ENCODE measurements at regions not wholly inside any gene's neighbourhood (a gene's known extent, or its start where the extent isn't known, plus 50 kb on each side); places are given as distances from the start of the nearest gene placed in this dataset.

- DNase-seq (ENCODE audit: low read depth in 4 of 4, low spot score in 3 of 4) = no peak
Observed at GRCh38 chr2:18849841-18850578, 260.6 kb upstream of the NT5C1B start.

DNA sequence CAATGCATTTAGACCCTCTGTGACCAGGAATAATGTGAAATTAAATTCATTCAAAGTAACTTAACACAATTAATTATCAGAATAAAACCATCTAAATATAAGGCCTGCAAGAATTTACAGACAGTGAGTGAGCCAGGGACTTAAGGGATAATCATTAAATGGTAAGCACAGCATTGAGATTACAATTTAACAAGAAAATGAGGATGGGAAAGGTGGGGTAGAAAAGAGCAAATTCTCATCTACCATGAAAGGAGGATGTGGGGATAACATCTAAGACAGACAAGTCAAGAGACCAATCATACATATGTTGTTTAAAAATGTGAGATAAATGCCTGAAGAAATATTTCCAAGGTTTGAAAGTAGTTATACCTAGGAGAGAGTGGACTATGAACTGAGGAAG is 259.3 kb upstream of the NT5C1B start:
- no peak for DNase-seq (ENCODE audit: low read depth in 4 of 4, low spot score in 3 of 4)

DNA sequence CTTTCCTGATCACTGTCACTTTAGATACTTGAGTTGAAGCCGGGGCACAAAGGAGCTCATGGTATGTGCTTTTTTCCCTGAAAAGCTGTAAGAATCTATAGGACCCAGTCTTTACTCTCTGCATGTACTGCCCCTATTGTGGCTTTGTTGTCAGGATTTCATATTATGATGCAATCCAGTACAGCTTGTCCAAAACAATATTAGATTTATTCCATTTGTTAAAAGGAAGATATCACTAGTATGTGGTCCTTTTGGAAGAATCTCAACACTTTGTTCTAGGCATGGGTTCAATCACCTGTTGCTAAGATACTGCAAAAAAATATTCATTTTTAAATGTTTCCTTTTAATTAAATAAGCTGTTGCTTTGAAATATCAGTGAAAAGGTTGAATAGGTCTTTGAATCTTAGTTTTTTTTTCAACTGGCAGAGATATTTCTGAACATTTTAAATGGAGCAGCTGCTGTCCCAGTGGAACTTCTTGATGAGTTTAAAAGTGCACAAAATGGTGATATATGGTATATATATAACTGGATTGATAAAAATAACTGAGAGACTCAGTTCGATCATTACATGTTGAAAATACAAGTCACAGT is 256.6 kb upstream of the NT5C1B start:
- DNase-seq (ENCODE audit: low read depth in 4 of 4, low spot score in 3 of 4) = no peak

DNA sequence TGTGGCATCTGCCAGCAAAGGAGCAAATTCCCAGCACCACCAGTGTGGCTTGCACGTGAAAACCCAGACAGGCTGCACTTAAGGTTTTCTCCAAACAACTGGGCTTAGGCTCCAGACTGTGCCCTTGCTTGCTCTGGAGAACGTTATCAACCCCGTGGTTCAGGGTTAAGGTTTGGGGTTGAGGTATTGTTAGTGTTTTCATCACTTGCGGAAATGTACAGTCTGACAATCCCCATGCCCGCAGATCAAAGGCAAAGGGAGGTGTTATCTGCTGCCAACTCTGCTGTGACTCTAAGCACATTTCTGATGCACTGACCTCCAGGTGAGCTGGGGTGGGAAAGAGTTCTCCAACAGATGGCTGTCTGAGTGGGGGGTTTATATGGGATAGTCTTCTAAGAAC is 253.5 kb upstream of the NT5C1B start:
- DNase-seq (ENCODE audit: low read depth in 4 of 4, low spot score in 3 of 4) = no peak

DNA sequence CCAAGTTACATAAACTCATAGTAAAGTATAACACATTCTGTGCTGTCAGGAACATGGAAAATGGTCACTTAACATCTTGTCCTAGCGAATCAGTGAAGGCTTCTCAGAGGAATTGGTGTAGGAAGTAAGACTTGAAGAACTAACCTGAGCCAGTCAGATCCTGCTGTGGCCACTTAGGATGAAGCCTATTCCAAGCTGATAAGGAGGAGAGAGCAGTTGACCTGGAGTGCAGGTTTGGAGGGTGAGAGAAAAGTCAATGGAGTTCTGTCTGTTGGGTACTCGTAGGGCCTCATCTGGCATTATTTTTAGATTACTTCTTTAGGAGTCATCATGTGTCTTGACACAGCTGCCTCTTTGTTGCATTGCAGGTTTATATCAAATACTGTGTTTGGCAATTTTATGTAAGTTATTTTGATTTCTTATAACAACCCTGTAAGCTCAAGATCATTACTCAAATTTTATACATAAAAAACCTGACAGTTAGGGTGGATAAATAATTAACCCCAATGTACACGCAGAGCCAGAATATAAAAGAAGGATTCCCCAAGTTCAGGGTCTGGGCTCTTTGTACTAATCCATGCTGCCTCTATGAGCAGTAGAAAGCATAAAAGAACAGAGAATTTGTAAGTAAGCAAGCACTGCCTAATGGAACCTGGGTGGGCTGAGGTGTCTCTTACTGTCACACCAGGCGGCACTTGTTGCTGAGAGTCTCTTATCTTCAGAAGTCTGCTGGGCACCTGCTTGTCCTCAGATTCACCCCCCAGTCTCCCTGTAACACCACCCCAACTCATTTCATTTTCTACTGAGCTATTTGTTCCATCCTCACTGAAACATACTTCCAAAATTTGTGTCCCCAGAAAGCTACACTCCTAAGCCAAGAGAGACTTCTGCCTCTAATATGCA is 252.1 kb upstream of the NT5C1B start:
- no peak for DNase-seq (ENCODE audit: low read depth in 4 of 4, low spot score in 3 of 4)

- no peak for DNase-seq (ENCODE audit: low read depth in 4 of 4, low spot score in 3 of 4)
Observed at GRCh38 chr2:18837240-18837639, 247.9 kb upstream of the NT5C1B start.

GRCh38 chr2:18836436-18836835 is 247.1 kb upstream of the NT5C1B start:
- DNase-seq (ENCODE audit: low read depth in 4 of 4, low spot score in 3 of 4) = no peak

GRCh38 chr2:18835787-18836186 is 246.4 kb upstream of the NT5C1B start:
- no peak for DNase-seq (ENCODE audit: low read depth in 4 of 4, low spot score in 3 of 4)

GRCh38 chr2:18834341-18834740 is 245.0 kb upstream of the NT5C1B start:
- DNase-seq (ENCODE audit: low read depth in 4 of 4, low spot score in 3 of 4) = no peak

- no peak for DNase-seq (ENCODE audit: low read depth in 4 of 4, low spot score in 3 of 4)
Observed at GRCh38 chr2:18833941-18834340, 244.6 kb upstream of the NT5C1B start.

DNA sequence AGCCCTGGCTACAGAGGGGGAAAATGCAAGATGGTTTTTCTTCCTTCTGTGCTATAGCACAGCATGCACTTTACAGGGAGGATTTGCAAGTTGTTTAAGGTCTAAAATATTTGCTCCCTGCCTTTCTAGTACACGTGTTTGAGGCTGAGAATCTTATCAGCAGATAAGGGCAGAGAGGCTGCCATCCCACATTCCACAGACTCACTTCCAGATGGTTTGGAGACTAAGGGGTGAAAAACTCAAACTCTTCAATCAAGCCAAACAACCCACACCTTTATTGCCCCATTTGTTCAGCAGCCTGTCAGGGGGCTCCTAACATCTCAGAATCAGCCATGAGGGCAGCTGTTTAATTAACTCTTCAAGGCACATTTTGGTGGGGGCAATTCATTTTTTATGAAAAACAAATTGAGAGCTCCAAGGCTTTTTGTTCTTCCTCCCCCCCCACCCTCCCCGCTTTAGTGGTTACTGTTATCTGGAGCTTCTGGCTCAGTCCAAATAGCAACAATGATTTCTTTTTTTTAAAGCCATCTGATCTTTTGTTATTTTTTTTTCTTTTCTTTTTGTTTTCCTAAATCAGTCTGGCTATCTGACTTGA is 242.6 kb upstream of the NT5C1B start:
- no peak for DNase-seq (ENCODE audit: low read depth in 4 of 4, low spot score in 3 of 4)

DNA sequence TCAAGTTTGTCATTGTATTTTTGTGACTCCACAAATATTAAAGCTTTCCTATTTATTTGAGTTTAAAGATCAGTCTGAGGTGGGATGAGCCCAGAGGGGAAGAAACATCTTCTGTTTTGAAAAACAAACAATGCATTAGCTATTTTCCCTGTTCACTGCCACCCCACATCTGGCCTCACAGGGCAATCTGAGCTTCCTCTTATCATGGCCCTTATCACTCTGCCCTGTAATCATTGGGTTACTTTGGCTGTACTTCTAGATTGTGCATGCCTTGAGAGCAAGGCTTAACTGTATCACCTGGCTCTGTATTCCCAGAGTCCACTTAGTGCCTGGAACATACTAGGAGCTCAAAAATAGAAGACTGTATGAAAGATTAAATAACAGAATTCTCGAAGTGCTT is 241.6 kb upstream of the NT5C1B start:
- DNase-seq (ENCODE audit: low read depth in 4 of 4, low spot score in 3 of 4) = no peak

DNA sequence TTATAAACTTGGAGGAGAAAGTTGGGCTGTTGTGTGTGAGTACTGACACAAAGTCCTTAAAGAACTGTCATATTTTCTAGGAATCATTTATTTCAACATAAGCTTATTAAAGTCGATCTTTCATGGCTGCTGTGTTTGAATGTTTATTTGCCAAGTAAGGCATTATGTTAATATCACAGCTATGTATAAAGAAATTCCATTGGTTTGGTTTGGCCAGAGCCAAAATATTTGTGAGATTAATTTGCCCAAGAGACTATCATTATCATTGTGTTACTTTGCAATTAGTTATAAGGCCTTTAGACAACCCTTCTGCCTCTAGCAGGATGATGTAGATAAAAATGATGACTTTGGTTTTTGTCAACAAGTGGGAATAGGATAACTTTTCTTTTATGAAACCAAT is 240.6 kb upstream of the NT5C1B start:
- DNase-seq (ENCODE audit: low read depth in 4 of 4, low spot score in 3 of 4) = no peak

DNA sequence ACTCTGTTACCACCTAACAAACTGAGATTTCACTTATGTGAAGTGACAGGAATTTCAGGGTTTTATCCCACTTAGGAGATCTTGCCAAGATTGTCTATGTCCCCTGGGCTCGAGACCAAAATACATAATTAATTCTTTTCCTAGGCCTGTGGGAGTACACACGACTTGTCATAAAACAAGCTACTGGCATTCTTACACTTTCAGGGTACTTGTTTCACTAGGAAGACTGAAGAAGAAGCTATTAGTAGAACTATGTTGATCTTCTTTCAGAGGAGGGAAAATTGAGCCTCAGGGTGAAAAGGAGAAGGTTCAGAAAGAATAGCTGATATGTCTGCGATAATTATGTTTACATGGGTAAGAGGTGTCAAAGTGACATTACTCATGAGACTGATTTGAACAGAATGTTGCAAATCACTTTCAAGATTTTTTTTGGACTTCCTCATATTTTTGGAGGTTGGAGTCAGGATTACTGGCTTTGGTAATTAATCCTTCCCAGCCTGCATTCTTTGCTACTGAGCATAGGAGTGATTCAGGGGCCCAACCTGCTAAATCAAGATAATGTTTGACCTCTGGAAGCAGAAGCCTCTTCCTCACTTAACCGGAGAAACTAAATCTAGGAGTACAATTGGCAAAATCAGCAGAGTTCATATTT is 240.0 kb upstream of the NT5C1B start:
- DNase-seq (ENCODE audit: low read depth in 4 of 4, low spot score in 3 of 4) = no peak

GRCh38 chr2:18828296-18828695 is 238.9 kb upstream of the NT5C1B start:
- DNase-seq (ENCODE audit: low read depth in 4 of 4, low spot score in 3 of 4) = no peak

GRCh38 chr2:18825838-18826237 is 236.5 kb upstream of the NT5C1B start:
- DNase-seq (ENCODE audit: low read depth in 4 of 4, low spot score in 3 of 4) = no peak

DNA sequence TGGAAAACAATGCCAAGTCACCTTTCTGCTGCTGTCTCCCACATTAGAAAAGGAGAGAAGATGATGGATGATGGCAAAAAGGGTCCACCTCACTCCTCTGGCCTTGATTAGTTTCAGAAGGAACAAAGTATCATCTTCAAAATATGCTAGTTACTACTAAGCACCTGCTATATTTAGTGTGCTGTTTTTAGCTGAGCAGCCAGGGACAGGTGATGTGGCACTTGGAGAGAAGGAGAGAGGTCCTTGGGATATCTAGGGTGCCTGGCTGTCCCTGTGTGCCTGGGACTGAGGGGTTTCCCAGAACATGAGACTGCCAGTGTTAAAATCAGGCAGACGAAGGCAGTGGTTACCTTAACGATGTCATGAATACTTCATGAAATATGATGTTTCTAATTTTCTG is 235.5 kb upstream of the NT5C1B start:
- DNase-seq (ENCODE audit: low read depth in 4 of 4, low spot score in 3 of 4) = no peak

- no peak for DNase-seq (ENCODE audit: low read depth in 4 of 4, low spot score in 3 of 4)
Observed at GRCh38 chr2:18824325-18824790, 235.0 kb upstream of the NT5C1B start.

DNA sequence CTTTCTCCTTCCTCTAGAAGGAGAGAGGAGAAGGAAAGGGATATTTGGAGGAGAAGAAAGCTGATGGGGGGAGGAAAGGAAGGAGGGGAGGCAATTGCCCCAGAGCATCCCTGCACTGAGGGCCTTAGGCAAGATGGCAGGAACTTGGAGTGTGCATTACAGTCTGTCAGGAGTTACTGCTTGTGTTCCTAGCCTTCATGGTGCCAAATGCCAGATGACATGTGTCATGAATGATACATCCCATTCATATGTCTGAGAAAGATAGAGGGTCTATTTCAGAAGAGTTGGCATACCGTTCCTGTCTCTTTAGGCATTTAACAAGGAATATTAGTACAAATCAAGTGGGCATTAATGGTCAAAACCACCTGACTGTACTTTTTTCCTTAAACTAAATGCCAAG is 232.1 kb upstream of the NT5C1B start:
- no peak for DNase-seq (ENCODE audit: low read depth in 4 of 4, low spot score in 3 of 4)

DNA sequence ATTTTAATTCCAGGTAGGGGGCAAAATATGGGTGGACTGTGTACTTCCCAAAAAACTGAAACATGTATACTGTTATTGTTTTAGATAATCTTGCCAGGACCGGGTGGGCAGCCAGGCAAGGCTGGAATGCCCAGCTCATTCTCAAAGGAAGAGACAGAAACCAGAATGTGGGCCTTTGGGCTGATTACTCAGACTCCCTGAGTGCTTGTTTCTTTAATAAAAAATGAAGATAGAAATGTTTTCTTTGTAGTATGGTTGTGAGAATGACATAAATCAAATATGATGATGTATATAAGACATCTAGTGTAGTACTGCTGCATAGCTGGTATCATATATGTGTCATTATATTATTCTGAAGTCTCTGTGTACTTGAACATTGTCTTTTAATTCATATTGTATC is 231.6 kb upstream of the NT5C1B start:
- no peak for DNase-seq (ENCODE audit: low read depth in 4 of 4, low spot score in 3 of 4)

DNA sequence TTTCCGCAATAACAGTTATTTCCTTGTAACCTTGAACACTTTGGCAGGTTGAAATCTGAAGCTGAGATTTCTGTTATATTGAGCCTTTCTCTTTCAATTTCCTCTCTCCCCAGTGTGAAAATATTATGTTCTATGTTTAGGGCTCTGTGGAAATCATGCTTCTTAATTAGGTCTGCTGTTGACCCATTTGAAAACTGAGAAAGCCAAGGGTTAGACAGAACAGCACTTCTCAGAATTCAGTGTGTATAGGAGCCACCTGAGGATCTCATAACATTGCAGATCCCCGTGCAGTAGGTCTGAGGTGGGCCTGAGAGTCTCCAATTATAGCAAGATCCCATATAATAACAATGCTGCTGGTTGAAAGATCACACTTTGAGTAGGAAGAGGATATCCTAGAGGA is 230.2 kb upstream of the NT5C1B start:
- DNase-seq (ENCODE audit: low read depth in 4 of 4, low spot score in 3 of 4) = no peak
